Tibial nerve (tissue), 4 donors: ENCODE measurements at regions not wholly inside any gene's neighbourhood (a gene's known extent, or its start where the extent isn't known, plus 50 kb on each side); places are given as distances from the start of the nearest gene placed in this dataset.
A peak's percentile ranks its signal among the peaks of the same experiment; 100 is the strongest.

Source experiments
- DNase-seq, 2 donors: peaks; one replicate each; pipeline ENCODE4 v3.0.0-alpha.2; 2019; ENCODE audit warnings: low spot score in 2 of 2
- H3K27ac ChIP-seq, 4 donors: fragments of 200-600 bp; sonication (generic) in 3 of 4; one replicate each; pipeline ENCODE4 v1.5.1; 2017 to 2019; ENCODE audit warnings: mild to moderate bottlenecking in 1 of 4
- H3K27me3 ChIP-seq, 2 donors: fragments of 200-600 bp; sonication (generic) in 1 of 2; one replicate each; pipeline versions ENCODE4 v1.5.1 to v1.6.0; 2017 to 2019
- H3K36me3 ChIP-seq, 3 donors: fragments of 200-600 bp; sonication (generic); one replicate each; pipeline ENCODE4 v1.5.1; 2018 to 2019
- H3K4me1 ChIP-seq, 4 donors: fragments of 200-600 bp; sonication (generic) in 3 of 4; one replicate each; pipeline ENCODE4 v1.5.1; 2017 to 2019
- H3K4me3 ChIP-seq, 4 donors: fragments of 200-600 bp; sonication (generic) in 3 of 4; one replicate each; pipeline ENCODE4 v1.5.1; 2017 to 2019; ENCODE audit warnings: mild to moderate bottlenecking in 1 of 4, moderate library complexity in 1 of 4
- H3K9me3 ChIP-seq, 4 donors: fragments of 200-600 bp; sonication (generic) in 3 of 4; one replicate each; pipeline ENCODE4 v1.5.1; 2017 to 2019
- EP300 ChIP-seq, 2 donors: sonication (generic); formaldehyde crosslinking; IDR thresholded peaks; one replicate each; pipeline ENCODE4 v1.6.1; 2017; ENCODE audit warnings: antibody characterized with exemption in 2 of 2, mild to moderate bottlenecking in 1 of 2
- POLR2A ChIP-seq, 2 donors: fragments of 450-650 bp; IDR thresholded peaks; one replicate each; pipeline ENCODE4 v1.6.1; 2017; ENCODE audit warnings: antibody characterized with exemption in 2 of 2, mild to moderate bottlenecking in 2 of 2, moderate library complexity in 2 of 2
- WGBS, 2 donors: methylation state at CpG; one replicate each; pipeline ENCODE4 v1.1.5; 2018; 5-methylcytosine and 5-hydroxymethylcytosine counted together
- TF ChIP-seq, protein P1 (sequence below), 5 experiments: fragments of 200-600 bp in 3 of 5; fragments of 450-650 bp in 2 of 5; sonication (generic) in 3 of 5; IDR thresholded peaks; one replicate each; pipeline ENCODE4 v1.5.1; 2016 to 2019; ENCODE audit warnings: antibody characterized with exemption in 5 of 5, mild to moderate bottlenecking in 3 of 5, moderate library complexity in 2 of 5

DNA sequence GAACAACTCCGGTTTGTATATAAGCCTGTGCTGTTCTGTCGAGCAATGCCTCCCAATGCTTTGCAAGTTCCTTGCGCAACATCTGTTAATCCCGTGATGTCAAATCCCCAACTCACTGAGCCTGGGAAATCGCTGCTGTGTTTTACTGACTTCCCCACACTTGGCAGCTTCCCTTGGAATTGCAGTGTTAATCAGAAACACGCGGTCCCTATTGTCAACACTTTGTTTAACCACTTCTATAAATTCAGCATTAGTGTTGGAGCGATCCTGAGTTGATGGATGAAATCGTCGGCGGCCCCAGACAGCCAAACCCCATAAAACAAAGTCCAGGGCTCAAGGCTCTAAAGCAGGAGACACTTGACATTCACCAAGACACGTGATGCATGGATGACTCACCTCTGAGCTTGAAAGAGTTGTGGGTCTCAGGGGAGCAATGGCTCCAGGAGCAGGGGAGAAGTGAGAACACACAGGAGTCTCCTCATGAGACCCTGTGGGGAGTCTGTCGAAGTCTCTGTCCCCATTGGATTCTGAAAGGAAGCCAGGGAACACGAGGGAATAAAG, 555.3 kb downstream of the MIAT start:
- H3K4me3 ChIP-seq: no peak overlapping the region
- TF ChIP-seq POLR2A (IDR thresholded peaks at IDR 0.05) (no peak), EP300 (IDR thresholded peaks at IDR 0.05) (peak in 1 of 2 donors; percentile 95)
- TF ChIP-seq, protein P1, sequence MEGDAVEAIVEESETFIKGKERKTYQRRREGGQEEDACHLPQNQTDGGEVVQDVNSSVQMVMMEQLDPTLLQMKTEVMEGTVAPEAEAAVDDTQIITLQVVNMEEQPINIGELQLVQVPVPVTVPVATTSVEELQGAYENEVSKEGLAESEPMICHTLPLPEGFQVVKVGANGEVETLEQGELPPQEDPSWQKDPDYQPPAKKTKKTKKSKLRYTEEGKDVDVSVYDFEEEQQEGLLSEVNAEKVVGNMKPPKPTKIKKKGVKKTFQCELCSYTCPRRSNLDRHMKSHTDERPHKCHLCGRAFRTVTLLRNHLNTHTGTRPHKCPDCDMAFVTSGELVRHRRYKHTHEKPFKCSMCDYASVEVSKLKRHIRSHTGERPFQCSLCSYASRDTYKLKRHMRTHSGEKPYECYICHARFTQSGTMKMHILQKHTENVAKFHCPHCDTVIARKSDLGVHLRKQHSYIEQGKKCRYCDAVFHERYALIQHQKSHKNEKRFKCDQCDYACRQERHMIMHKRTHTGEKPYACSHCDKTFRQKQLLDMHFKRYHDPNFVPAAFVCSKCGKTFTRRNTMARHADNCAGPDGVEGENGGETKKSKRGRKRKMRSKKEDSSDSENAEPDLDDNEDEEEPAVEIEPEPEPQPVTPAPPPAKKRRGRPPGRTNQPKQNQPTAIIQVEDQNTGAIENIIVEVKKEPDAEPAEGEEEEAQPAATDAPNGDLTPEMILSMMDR (IDR thresholded peaks at IDR 0.05): no peak
- peak overlapping the region; percentile 31 to 79 (median 58) for H3K27ac ChIP-seq
- no peaks in the 10 kb centered on the region for H3K36me3 ChIP-seq
- H3K4me1 ChIP-seq: peaks cover 0 to 12% (median 2%) of the 10 kb centered on the region in 4 donors
- H3K27me3 ChIP-seq: no peaks in the 10 kb centered on the region
- DNase-seq: peak; percentile 44 to 91
- H3K9me3 ChIP-seq: no peaks in the 10 kb centered on the region
- 35 to 39% methylated on average over 14 of the region's 14 CpGs for WGBS, 2 donors

DNA sequence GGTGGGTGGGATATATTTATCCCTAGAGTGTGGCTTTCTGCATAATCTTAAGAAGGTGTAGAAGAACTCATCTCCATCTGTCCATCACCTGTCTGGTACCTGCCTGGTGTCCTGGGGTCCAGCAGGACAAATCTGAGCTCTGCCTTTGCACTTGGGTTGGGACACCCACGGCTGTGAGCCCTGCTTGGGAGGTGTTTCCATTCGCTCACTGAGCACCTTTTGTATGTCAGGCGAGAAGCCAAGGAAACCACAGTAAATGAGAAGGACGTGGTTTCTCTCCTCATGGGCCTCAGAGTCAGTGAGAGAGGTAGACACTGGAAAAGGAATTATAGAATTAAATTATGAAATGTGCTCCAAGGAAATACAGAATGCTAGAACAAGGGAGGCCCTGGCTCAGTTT, 555.9 kb downstream of the MIAT start:
- DNase-seq: no peak
- no peak overlapping the region for H3K4me3 ChIP-seq
- no peak for TF ChIP-seq EP300 (IDR thresholded peaks at IDR 0.05)
- no peak for TF ChIP-seq POLR2A (IDR thresholded peaks at IDR 0.05)
- TF ChIP-seq, protein P1 (IDR thresholded peaks at IDR 0.05): no peak

DNA sequence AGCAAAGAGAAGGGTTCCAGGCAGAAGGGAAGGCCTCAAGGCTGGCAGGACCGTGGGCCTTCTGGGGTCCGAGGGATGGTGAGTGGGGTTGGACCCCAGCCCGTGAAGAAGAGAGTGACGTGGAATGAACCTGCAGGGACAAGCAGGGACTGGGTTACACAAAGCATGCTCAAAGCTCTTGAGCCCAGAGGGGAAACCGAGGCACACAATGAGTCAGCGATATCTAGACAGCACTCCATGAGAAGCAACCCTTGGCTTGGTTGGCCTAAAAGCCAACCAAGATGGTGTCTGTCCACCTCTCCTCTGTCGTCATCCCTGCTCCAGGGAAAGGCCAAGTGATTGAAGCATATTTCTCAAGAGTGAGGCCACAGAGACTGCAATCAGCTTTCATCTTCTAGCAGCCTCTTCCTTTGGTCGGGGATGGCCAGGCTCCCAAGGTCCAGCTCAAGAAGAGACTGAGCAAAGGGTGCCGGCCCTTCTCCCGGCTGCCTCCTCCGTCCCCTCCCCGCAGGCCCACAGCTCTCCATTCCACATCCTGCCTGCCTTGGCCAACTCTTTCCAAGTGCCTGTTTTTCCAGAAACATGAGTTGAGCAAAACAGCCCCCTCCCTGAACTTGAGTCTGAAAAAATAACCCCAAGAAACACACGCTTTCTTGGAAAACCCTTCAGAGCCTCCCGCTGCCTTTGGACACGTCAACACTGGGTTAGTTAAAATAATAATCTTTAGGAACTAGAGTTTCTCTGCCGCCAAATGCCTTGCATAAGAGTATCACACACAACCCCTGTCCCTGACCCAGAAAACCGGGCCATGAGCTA, 556.6 kb downstream of the MIAT start:
- Histone ChIP-seq H3K27me3 (no peaks in the 10 kb centered on the region), H3K4me1 (peaks cover 0 to 17% (median 2%) of the 10 kb centered on the region in 4 donors), H3K27ac (peak overlapping the region; percentile 31 to 79 (median 58)), H3K9me3 (no peaks in the 10 kb centered on the region), H3K4me3 (no peak overlapping the region), H3K36me3 (no peaks in the 10 kb centered on the region)
- DNase-seq: peak; percentile 37 to 65
- TF ChIP-seq EP300 (IDR thresholded peaks at IDR 0.05): peak in 1 of 2 donors; percentile 73
- TF ChIP-seq POLR2A (IDR thresholded peaks at IDR 0.05): no peak
- TF ChIP-seq, protein P1 (IDR thresholded peaks at IDR 0.05): no peak
- WGBS, 2 donors: 72 to 73% methylated on average over 17 of the region's 17 CpGs

More for the DNA sequence above, 555.9 kb downstream of the MIAT start:
- no peaks in the 10 kb centered on the region for H3K36me3 ChIP-seq
- H3K9me3 ChIP-seq: no peaks in the 10 kb centered on the region
- H3K27ac ChIP-seq: peak overlapping the region; percentile 31 to 79 (median 58)
- WGBS, 2 donors: 80 to 82% methylated on average over 4 of the region's 4 CpGs
- peaks cover 0 to 13% (median 2%) of the 10 kb centered on the region in 4 donors for H3K4me1 ChIP-seq
- no peaks in the 10 kb centered on the region for H3K27me3 ChIP-seq

DNA sequence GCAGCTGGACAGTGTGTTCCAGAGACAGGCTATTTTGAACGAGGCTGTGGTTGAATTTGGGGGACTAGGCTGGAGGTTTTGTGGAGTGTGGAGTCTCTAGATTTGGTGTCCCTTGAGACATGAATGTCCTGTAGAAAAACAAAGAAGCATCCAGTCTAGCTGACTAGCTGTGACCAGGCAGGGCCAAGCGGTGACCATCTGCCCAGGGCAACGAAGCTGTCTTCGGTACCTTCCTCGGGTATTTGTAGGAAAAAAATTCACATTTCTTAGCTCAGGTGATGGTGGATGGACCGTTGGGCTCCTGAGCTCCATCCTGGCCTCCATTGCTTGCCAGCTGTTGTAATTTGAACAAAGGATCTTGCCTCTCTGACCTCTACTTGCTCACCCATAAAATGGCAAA, 557.3 kb downstream of the MIAT start:
- DNase-seq: no peak
- WGBS, 2 donors: 82 to 83% methylated on average over 6 of the region's 6 CpGs
- TF ChIP-seq EP300 (IDR thresholded peaks at IDR 0.05) (no peak), POLR2A (IDR thresholded peaks at IDR 0.05) (no peak)
- TF ChIP-seq, protein P1 (IDR thresholded peaks at IDR 0.05): no peak
- Histone ChIP-seq H3K4me1 (peaks cover 0 to 17% (median 2%) of the 10 kb centered on the region in 4 donors), H3K9me3 (no peaks in the 10 kb centered on the region), H3K27ac (peak overlapping the region in 3 of 4 donors; percentile 29 to 79 (median 63)), H3K36me3 (no peaks in the 10 kb centered on the region), H3K27me3 (no peaks in the 10 kb centered on the region), H3K4me3 (no peak overlapping the region)

DNA sequence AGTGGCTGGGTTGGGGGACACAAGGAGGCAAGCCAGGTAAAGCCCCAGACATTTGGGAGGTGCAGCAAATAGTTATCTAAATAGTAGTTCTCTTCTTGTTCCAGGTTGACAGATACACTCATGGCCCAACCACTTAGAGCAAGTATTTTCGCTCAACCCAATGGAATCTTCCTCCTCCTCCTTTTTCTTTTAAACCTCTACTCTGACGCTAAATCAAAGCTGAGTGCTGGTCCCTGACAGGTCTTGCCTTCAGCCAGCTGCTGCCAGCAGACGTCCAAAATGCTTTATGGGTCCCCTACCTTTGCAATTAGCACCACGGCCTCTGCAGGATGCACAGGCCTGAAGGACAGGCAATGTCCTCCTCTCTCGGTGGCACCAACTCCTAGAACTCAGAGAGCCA, 558.5 kb downstream of the MIAT start:
- Histone ChIP-seq H3K27ac (no peak overlapping the region), H3K36me3 (no peaks in the 10 kb centered on the region)
- TF ChIP-seq, protein P1 (IDR thresholded peaks at IDR 0.05): no peak
- no peak for TF ChIP-seq EP300 (IDR thresholded peaks at IDR 0.05)
- no peak for TF ChIP-seq POLR2A (IDR thresholded peaks at IDR 0.05)

More for the DNA sequence above, 558.5 kb downstream of the MIAT start:
- WGBS, 2 donors: 76 to 78% methylated on average over 5 of the region's 5 CpGs
- no peaks in the 10 kb centered on the region for H3K27me3 ChIP-seq
- H3K4me1 ChIP-seq: peaks cover 0 to 17% (median 2%) of the 10 kb centered on the region in 4 donors
- no peak overlapping the region for H3K4me3 ChIP-seq
- DNase-seq: no peak
- H3K9me3 ChIP-seq: no peaks in the 10 kb centered on the region
